ENCODE measurements at regions not wholly inside any gene's neighbourhood (a gene's known extent, or its start where the extent isn't known, plus 50 kb on each side); places are given as distances from the start of the nearest gene placed in this dataset.

GRCh38 chr5:17440766-17441165, 57.3 kb upstream of the TAF11L2 start:
- no peak for DNase-seq (ENCODE audit: low read depth)
- no peak for TF ChIP-seq CTCF (conservative IDR thresholded peaks at IDR 0.05; ENCODE audit: low read depth, low read length)
- no peak overlapping the region for H3K4me3 ChIP-seq (ENCODE audit: low read depth, low read length)

GRCh38 chr5:17441351-17441750, 56.7 kb upstream of the TAF11L2 start:
- DNase-seq (ENCODE audit: low read depth) = no peak
- no peak for TF ChIP-seq CTCF (conservative IDR thresholded peaks at IDR 0.05; ENCODE audit: low read depth, low read length)
- H3K4me3 ChIP-seq (ENCODE audit: low read depth, low read length) = no peak overlapping the region

GRCh38 chr5:17443333-17444130, 54.5 kb upstream of the TAF11L2 start:
- no peak overlapping the region for H3K4me3 ChIP-seq (ENCODE audit: low read depth, low read length)
- DNase-seq (ENCODE audit: low read depth) = no peak
- no peak for TF ChIP-seq CTCF (conservative IDR thresholded peaks at IDR 0.05; ENCODE audit: low read depth, low read length)

GRCh38 chr5:17444496-17444895, 53.5 kb upstream of the TAF11L2 start:
- no peak for DNase-seq (ENCODE audit: low read depth)
- no peak for TF ChIP-seq CTCF (conservative IDR thresholded peaks at IDR 0.05; ENCODE audit: low read depth, low read length)

GRCh38 chr5:17445185-17445584, 52.8 kb upstream of the TAF11L2 start:
- no peak for TF ChIP-seq CTCF (conservative IDR thresholded peaks at IDR 0.05; ENCODE audit: low read depth, low read length)
- DNase-seq (ENCODE audit: low read depth) = no peak
- no peak overlapping the region for H3K4me3 ChIP-seq (ENCODE audit: low read depth, low read length)

More at GRCh38 chr5:17444496-17444895, 53.5 kb upstream of the TAF11L2 start:
- no peak overlapping the region for H3K4me3 ChIP-seq (ENCODE audit: low read depth, low read length)
